ENCODE measurements at regions not wholly inside any gene's neighbourhood (a gene's known extent, or its start where the extent isn't known, plus 50 kb on each side); places are given as distances from the start of the nearest gene placed in this dataset.
"Not testable (repeated sequence)": the region's sequence is repeated elsewhere in the genome, so short reads cannot be mapped to it uniquely, and the experiment has no call there.

DNA sequence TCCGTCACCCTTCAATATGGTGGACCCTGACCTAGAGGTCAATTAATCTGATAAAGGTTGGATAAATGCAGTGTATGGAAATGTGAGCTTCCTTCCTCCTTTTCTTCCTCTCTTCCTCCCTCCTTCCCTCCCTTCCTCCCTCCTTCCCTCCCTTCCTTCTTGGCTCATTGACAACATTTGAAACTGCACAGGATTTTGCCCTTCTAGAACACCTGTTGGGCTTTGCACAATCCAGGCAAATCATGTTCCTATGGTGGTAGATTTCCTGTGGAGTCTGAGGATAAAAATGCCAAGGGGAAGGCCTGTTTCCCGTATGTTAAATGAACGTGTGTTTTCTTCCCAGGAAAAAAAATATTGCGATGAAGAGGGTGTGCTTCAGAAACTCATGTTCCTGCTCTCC is 642.8 kb downstream of the EPM2A start:
- no peaks in the 10 kb centered on the region for H3K79me2 ChIP-seq (ENCODE audit: low read length)
- DNase-seq = no peak
- H3K36me3 ChIP-seq (replicated peaks; ENCODE audit: insufficient read depth, low read length) = no peaks in the 10 kb centered on the region
- H4K20me1 ChIP-seq (ENCODE audit: insufficient read depth, low read length) = no peaks in the 10 kb centered on the region
- H3K9me3 ChIP-seq (replicated peaks; ENCODE audit: insufficient read depth, low read length) = no peaks in the 10 kb centered on the region
- TF ChIP-seq, protein P1, sequence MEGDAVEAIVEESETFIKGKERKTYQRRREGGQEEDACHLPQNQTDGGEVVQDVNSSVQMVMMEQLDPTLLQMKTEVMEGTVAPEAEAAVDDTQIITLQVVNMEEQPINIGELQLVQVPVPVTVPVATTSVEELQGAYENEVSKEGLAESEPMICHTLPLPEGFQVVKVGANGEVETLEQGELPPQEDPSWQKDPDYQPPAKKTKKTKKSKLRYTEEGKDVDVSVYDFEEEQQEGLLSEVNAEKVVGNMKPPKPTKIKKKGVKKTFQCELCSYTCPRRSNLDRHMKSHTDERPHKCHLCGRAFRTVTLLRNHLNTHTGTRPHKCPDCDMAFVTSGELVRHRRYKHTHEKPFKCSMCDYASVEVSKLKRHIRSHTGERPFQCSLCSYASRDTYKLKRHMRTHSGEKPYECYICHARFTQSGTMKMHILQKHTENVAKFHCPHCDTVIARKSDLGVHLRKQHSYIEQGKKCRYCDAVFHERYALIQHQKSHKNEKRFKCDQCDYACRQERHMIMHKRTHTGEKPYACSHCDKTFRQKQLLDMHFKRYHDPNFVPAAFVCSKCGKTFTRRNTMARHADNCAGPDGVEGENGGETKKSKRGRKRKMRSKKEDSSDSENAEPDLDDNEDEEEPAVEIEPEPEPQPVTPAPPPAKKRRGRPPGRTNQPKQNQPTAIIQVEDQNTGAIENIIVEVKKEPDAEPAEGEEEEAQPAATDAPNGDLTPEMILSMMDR (IDR thresholded peaks at IDR 0.05; ENCODE audit: low read length) = no peak
- TF ChIP-seq EZH2phosphoT487 (IDR thresholded peaks at IDR 0.05; ENCODE audit: low read length) = no peak
- TF ChIP-seq EZH2 (optimal IDR thresholded peaks at IDR 0.05; ENCODE audit: low read depth, low read length) = no peak
- no peaks in the 10 kb centered on the region for H3F3A ChIP-seq (ENCODE audit: insufficient read depth, low read length)
- H3K4me1 ChIP-seq (ENCODE audit: low read length) = no peaks in the 10 kb centered on the region
- no peak overlapping the region for H2AFZ ChIP-seq (ENCODE audit: low read length)
- H3K27me3 ChIP-seq (replicated peaks; ENCODE audit: insufficient read depth, low read length) = no peaks in the 10 kb centered on the region
- no peak overlapping the region for H3K9ac ChIP-seq (ENCODE audit: low read length)
- no peak overlapping the region for H3K27ac ChIP-seq (ENCODE audit: low read length)
- no peak overlapping the region for H3K4me3 ChIP-seq (ENCODE audit: low read length)
- H3K4me2 ChIP-seq (ENCODE audit: low read depth, low read length) = no peak overlapping the region
- H3K9me2 ChIP-seq (replicated peaks; ENCODE audit: insufficient read depth, low read length) = no peaks in the 10 kb centered on the region

DNA sequence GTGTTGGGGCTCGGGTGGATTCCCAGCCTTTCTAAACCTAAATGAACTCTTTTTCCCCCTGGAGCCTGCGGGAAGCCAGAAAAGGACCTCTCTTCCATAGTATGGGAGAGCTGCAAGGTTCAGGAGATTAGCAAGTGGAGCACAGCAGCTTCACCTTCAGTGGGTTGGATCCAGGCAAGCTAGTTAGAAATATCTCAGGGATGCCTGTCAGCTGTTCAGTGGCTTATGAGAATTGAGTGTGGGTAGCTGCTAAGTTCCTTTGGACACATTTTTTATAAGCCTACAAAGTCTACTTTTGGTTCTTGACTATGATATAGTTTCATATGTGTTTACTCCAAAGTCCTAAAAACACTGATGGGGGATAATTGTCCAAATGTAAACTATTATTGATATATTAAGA is 642.1 kb downstream of the EPM2A start:
- no peaks in the 10 kb centered on the region for H3K79me2 ChIP-seq (ENCODE audit: low read length)
- no peaks in the 10 kb centered on the region for H3K9me2 ChIP-seq (replicated peaks; ENCODE audit: insufficient read depth, low read length)
- no peaks in the 10 kb centered on the region for H3K36me3 ChIP-seq (replicated peaks; ENCODE audit: insufficient read depth, low read length)
- H3F3A ChIP-seq (ENCODE audit: insufficient read depth, low read length) = no peaks in the 10 kb centered on the region
- no peak overlapping the region for H3K4me2 ChIP-seq (ENCODE audit: low read depth, low read length)
- H3K27ac ChIP-seq (ENCODE audit: low read length) = no peak overlapping the region
- TF ChIP-seq, protein P1 (IDR thresholded peaks at IDR 0.05; ENCODE audit: low read length) = no peak
- TF ChIP-seq EZH2phosphoT487 (IDR thresholded peaks at IDR 0.05; ENCODE audit: low read length) = no peak
- no peak for TF ChIP-seq EZH2 (optimal IDR thresholded peaks at IDR 0.05; ENCODE audit: low read depth, low read length)
- H2AFZ ChIP-seq (ENCODE audit: low read length) = no peak overlapping the region
- no peak overlapping the region for H3K9ac ChIP-seq (ENCODE audit: low read length)
- no peak for DNase-seq
- H3K4me3 ChIP-seq (ENCODE audit: low read length) = no peak overlapping the region
- no peaks in the 10 kb centered on the region for H3K9me3 ChIP-seq (replicated peaks; ENCODE audit: insufficient read depth, low read length)
- H3K27me3 ChIP-seq (replicated peaks; ENCODE audit: insufficient read depth, low read length) = no peaks in the 10 kb centered on the region
- no peaks in the 10 kb centered on the region for H3K4me1 ChIP-seq (ENCODE audit: low read length)
- no peaks in the 10 kb centered on the region for H4K20me1 ChIP-seq (ENCODE audit: insufficient read depth, low read length)

- Histone ChIP-seq H3K79me2 (ENCODE audit: low read length) (no peaks in the 10 kb centered on the region), H3K9me2 (replicated peaks; ENCODE audit: insufficient read depth, low read length) (no peaks in the 10 kb centered on the region), H3K27ac (ENCODE audit: low read length) (no peak overlapping the region), H3K27me3 (replicated peaks; ENCODE audit: insufficient read depth, low read length) (no peaks in the 10 kb centered on the region), H3K4me1 (ENCODE audit: low read length) (no peaks in the 10 kb centered on the region), H3K4me3 (ENCODE audit: low read length) (no peak overlapping the region), H3K9ac (ENCODE audit: low read length) (no peak overlapping the region), H2AFZ (ENCODE audit: low read length) (no peak overlapping the region), H3K9me3 (replicated peaks; ENCODE audit: insufficient read depth, low read length) (no peaks in the 10 kb centered on the region), H3K4me2 (ENCODE audit: low read depth, low read length) (no peak overlapping the region), H3K36me3 (replicated peaks; ENCODE audit: insufficient read depth, low read length) (no peaks in the 10 kb centered on the region), H4K20me1 (ENCODE audit: insufficient read depth, low read length) (no peaks in the 10 kb centered on the region), H3F3A (ENCODE audit: insufficient read depth, low read length) (no peaks in the 10 kb centered on the region)
- DNase-seq = no peak
- no peak for TF ChIP-seq EZH2phosphoT487 (IDR thresholded peaks at IDR 0.05; ENCODE audit: low read length)
- TF ChIP-seq, protein P1 (IDR thresholded peaks at IDR 0.05; ENCODE audit: low read length) = no peak
- TF ChIP-seq EZH2 (optimal IDR thresholded peaks at IDR 0.05; ENCODE audit: low read depth, low read length) = no peak
Measured at GRCh38 chr6:145096846-145097245, 638.5 kb downstream of the EPM2A start.

DNA sequence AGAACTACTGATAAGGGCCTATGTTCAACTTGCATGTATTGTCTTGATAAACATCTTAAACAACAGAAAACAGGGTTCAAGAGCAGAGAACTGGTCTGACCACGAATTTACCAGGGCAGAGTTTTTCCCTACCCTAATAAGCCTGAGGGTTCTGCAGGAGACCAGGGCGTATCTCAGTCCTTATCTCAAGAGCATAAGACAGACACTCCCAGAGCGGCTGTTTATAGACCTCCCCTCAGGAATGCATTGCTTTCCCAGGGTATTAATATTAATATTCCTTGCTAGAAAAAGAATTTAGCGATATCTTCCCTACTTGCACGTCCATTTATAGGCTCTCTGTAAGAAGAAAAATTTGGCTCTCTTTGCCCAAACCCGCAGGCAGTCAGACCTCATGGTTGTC is 637.2 kb downstream of the EPM2A start:
- H3K4me3 ChIP-seq (ENCODE audit: low read length); H3K9ac ChIP-seq (ENCODE audit: low read length); H3K79me2 ChIP-seq (ENCODE audit: low read length); H3K4me2 ChIP-seq (ENCODE audit: low read depth, low read length); H2AFZ ChIP-seq (ENCODE audit: low read length); H3K4me1 ChIP-seq (ENCODE audit: low read length); H3K9me2 ChIP-seq (replicated peaks; ENCODE audit: insufficient read depth, low read length); H3K27me3 ChIP-seq (replicated peaks; ENCODE audit: insufficient read depth, low read length); H3F3A ChIP-seq (ENCODE audit: insufficient read depth, low read length); H4K20me1 ChIP-seq (ENCODE audit: insufficient read depth, low read length); DNase-seq; H3K27ac ChIP-seq (ENCODE audit: low read length); H3K36me3 ChIP-seq (replicated peaks; ENCODE audit: insufficient read depth, low read length); H3K9me3 ChIP-seq (replicated peaks; ENCODE audit: insufficient read depth, low read length): not testable (repeated sequence)
